ENCODE measurements at regions not wholly inside any gene's neighbourhood (a gene's known extent, or its start where the extent isn't known, plus 50 kb on each side); places are given as distances from the start of the nearest gene placed in this dataset.

DNA sequence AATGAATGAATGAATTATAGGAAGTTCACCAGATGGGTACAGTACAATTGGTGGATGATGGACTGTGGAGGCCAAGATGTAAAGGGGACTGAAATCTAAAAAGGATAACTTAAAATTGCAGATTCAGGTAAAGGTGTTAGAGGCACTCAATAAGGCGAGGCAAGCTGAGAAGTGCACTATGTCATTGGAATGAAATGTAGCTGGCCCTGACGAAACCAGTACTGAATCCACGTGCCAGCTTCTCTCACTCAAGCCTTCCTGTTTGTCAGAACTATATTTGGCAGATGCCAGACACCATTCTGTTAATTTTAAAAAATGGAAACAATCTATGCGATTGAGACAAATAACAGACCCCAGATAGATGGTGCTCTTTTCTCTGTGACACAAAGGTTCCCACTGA is 1039.1 kb upstream of the TENM3 start:
- DNase-seq = no peak

DNA sequence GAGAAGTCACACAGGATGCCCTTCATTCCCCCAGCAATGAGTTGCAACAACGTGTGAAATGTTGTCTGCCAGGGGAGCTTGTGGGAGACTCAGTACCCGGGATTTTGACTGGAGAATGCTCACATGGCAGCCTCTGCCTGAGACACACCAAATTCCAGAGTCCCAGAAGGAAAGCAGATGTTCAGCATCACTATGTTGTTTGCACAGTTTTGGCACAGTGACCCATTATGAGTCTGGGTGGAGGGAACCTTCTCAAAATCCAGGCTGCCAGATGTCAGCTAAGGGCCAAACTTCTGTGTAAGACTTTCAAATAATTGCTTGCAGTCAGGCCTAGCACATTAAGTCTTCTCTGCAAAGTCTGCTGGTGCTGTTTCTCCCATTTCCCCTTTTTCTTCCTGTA is 1029.7 kb upstream of the TENM3 start:
- DNase-seq = peak; percentile 66

DNA sequence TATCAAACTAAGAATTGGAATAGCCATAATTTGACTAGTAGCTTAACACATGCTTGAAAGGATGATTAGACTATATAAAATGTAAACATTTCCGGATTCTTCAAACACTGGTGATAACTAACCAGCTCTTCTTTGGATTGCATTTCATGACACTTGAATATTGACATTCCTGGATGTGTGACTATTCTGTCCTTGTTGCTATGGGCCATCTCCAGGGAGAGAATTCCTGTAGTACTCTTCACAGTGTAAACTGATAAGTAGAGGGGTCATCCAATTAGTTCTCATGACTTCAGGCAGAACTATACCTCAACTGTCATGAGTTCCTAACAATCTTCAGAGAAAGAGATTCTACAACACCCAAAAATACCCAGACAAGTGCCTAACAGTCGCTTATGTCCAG is 1026.7 kb upstream of the TENM3 start:
- no peak for DNase-seq

DNA sequence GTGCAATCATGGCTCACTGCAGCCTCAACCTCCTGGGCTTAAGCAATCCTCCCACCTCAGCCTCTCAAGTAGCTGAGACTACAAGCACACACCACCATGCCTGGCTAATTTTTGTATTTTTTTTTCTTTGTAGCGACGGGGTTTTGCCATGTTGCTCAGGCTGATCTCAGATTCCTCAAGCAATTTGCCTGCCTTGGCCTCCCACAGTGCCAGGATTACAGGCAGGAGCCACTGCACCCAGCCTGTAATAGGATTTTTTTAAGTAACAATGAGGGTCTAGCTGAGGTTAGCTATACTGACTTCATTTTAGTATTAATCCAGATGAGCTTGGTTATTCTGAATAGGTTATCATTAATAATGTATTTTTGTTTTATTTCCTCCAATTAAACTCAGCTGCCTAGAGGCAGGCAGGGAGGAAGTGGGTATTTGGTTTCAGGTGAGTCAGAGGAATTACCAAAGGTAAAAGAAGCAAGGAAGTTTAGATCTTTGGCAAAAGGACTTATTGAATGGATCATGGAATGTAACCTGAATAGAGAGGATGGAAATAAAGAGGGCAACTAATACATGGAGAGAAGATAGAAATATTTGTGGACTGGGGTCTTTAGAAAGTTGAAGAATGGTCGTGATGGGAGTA is 1023.3 kb upstream of the TENM3 start:
- no peak for DNase-seq

DNA sequence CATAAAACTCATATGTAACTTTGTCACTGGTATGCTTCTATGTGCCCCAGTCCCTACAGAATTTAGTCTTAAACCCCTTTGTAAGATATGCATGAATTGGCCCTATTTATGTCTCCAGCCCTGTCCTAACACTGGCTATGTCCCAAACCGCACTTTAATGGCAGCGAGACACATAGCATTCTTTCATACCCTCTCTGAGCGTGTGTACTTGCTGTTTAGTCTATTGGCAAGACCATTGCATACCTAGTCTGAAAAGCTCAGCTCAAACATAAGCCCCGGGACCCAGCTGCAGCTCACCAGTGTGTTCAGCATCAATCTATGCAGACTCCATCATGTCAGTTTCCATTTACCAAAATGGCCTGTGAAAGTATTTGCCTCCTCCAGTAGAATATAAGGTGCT is 1018.4 kb upstream of the TENM3 start:
- peak; percentile 44 for DNase-seq

DNA sequence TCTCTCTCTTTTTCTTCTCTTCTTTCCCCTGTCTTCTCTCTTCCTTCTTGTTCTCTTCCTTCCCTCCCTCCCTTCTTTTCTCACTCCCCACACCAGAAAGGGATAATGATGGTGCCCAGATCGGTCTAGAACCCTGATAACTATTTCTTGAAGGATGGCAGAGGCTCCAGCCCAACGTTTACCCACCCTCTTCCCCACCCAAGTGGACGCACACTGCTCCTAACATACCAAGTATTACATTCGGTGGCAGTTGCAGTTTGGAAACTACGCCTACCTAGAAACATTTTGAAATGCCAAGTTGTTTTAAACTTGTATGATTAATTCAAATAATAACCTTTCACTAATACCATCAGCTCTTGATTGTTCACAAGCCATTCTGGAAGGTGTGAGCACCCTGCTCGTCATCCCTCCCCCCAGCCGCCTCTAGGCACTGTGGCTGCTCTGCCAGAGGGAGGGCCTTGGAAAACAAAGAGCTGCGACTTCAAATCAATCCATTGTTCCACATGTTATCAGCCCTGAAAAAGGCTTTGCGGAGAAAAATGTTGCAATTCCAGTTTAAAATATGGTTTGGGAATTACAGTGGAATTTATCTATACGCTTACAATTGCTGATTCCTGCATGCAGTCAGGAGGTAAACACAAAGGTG is 1017.5 kb upstream of the TENM3 start:
- DNase-seq = no peak

DNA sequence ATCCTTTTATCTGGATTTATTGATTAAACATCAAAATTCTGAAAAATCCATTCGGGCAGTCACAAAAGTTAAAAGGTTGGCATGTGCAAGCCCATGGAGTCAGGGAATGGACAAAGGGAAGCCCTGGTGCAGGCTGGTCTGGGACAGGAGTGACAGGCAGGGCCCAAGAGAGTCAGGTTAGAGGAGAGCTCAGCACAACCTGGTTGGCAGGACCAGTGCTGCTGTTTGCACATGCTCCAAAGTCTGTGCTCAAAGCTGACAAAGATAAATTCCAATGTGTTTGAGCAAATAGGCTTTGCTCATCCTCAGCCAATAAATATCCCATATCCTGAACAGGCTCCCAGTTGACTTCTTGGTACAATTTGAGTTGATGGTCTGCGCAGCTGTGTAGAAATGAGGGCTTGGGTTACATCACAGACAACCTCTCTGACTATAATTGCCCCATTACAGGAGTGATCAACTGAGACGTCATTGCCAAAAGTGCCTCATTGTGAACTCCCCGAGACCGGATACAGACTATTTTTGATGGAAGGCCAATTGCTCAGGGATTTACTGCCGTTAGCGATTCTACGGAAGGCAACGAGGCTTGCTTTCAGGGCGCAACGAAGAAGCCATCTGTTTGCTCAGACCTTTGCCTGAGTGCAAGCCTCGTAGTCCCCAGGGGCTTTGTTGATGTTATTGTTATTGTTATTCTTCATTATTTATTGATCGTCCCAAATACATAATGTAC is 1008.1 kb upstream of the TENM3 start:
- no peak for DNase-seq

DNA sequence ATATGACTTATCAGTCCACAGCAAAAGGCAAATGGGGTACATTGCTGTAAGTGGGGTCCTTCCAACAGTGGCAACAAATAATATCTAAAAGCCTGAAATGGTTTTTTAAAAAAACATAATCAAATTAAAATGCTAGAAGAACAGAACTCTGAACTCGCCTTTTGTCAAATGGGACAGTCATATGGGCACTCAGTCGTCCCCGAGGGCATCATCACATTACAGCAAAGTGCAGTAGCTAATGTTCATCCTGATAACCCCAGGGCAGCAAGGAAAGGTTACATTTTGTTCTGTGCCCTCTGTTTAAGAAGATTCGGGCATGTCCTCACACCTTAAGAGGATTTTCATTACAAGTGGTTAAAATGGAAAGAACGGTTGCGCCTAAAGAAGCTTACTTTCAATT is 997.9 kb upstream of the TENM3 start:
- no peak for DNase-seq

DNA sequence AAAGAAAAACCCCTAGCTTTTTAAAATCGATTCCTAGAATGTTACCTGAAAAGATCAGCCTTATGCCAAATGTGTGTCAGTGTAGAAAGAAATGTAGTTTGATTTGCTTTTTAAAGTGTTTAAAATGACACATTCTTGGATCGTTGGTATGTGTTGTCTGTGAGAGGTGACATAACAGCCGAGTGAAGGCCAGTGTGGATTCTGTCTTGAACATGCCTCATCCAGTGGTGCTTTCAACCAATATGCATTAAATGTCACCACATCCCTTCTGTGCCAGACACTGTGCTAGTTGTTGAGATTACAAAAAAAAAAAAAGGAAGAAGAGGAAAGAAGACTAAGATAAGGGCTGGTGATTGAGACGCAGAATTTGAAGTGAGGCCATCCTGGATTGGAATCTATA is 994.2 kb upstream of the TENM3 start:
- no peak for DNase-seq

DNA sequence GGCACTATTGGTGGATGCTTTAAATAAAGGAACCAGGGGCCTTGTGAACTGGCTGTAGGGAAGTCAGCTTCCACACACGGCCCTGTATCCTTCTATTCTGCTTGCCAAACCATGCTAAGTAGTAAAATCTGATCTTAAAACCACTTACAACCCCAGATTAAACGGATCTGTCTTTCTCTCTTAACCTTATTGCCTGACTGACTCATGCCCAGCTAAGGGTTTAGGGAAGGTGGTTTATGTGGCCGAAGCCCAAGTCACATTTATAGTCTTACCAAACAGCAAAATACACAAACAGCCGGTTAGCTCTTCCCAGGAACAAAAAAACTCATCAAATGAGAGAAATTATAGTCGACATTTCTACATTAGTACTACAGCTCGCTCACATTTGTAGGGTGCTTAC is 988.4 kb upstream of the TENM3 start:
- no peak for DNase-seq

DNA sequence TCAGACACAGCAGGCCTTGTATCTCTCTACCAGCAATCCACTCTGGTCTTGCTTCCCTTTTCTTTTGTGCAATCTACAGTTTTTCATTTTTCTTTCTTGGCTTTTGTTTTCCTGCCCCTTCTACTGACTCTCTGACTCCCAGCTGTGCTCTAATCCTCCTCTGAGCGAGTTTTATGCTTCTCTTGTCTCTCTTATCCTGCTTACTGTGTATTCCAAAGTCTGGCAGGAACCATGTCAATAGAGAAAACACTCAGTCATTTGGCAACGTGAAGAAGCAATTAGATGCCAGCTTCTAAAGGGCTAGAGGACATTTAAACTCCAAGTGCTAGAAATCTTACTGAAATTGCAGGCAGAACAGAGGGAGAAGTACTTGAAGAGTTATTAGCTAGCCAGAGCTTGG is 984.6 kb upstream of the TENM3 start:
- DNase-seq = no peak

DNA sequence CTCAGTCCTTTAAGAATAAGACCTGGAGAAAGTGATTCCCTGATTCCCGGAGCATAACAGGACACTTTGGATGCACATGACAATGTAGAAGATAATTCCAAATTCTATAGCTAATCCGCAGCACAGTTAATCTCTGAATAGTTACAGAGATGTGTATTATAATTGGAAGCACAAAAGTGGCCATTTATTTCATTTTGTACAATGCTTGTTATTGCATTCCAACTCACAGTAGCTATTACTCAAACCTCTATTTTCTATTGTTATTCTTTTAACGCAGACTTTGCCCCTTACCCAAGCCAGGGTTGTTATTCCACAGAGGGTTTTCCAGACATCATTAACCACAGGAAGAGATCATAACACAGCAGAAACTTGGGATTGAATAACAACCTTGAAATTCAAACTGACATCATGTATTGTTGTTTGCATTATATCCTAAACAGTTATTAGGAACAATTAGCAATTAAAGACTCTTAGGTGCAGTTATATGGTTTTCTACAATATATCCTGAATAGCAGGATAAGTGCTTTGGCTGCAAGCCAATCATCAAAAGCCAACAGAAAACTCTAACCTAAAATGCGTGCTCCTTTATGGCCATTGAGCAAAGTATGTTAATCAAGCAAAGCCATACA is 984.0 kb upstream of the TENM3 start:
- DNase-seq = no peak

DNA sequence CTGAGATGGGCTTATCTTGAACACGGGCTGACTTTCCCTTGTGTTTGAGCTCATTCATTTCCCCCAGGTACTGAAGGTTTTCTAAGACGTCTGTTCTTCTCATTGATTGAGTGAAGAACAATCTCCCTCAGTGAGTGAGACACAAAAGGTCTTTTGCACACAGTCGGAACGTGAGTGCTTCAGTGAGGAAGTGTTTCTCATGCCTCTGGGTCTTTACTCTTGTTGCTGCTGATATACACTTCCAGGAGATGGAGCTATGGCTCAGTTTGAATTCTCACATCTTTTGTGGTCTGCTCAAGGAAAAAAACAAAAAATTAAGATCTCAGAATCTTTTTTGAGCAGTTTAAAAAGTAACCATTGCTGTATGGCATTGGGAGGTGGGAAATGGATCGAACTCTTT is 981.9 kb upstream of the TENM3 start:
- peak; percentile 39 for DNase-seq

DNA sequence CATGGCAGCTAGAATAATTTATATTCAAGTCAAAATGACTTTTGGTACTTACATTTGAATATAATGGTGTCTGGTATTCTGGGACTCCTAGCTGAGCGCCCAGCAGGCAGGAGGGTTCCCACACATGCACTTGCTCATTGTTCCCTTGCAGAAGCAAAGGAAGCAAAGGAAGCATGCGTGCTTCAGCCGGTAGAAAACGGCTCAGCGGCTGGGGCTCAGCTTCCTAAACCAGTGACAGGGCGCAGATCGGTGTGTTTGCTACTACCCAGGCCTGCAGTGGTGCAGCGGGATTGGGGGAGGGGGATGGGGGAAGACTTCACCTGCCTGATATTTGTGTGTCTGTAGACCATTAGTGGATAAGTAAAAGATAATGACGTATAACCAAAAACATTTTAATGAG is 978.3 kb upstream of the TENM3 start:
- DNase-seq = no peak

DNA sequence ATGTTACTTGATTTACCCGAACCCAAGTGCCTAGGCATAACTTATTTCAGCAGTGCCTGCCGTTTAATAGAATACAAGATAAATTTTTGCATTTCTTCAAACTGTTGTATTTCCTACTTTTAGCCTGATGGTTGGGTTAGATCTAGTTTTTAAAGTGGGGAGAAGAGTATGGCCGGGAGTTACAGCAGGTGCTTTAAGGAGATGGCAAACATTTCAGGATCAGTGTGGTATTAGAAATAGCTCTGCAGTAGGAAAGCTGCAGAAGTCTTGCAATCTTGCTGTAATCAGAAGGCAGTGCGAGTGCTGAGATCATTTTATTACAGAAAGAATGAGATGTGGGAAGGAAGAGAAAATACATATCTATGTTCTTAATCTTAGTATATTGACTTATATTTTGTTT is 977.8 kb upstream of the TENM3 start:
- DNase-seq = no peak

DNA sequence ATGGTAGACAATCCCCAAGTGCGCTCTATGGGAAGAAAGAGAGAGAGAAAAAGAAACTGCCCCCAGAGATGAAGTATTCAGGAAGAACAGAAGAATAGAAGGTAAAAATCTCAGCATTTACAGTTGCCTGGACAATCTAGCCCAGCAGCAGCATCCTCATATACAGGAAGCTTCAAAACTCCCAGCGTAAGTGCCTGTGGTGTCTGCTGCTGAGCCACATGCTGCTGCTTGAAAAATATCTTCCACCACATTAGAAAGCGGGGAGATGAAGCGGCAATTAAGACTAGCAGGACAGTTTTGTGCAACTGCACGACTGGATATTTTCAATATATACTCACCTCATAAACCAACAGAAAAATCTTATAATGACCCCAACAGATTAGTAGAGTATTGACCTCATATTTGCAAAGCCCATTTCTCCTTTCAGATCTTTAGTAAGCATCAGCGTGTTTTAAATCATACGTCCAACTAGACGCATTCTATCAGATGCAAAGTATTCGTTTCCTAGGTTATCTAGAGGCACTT is 972.0 kb upstream of the TENM3 start:
- DNase-seq = no peak

DNA sequence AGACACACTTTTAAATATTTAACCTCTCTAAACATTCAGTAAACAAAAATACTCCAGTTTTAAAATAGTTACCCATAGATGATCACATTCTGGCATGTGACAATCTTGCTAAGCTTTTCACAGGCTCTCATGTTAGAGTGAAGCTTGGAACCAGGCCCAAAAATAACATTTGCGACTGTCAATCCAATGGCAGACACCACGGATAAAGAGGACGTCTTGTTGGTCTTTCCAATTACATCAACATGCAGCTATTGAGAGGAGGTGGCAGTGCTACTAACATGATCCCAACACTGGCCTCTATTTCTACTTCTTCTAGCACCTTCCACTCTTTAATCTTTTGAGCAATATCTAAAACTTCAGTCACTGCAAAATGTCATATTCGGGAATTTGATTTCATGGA is 970.8 kb upstream of the TENM3 start:
- peak; percentile 73 for DNase-seq

DNA sequence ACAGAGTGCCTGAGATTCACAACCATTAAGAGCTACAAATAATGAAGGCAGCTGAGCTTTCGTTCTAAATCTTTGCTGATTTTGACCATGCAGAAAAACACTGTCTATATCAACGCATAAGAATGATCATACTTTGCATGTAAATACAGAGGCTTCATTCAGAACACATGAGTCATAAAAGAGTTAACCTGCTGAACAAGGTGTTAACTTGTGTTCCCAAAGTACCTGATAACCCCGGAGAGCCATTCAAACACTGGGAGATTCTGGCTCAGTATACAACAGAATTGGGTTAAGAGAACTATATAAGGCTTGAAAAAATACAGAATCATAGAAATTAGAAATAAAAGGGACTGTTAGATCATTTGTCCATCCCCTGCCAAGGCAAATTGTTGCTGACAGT is 964.3 kb upstream of the TENM3 start:
- DNase-seq = no peak

DNA sequence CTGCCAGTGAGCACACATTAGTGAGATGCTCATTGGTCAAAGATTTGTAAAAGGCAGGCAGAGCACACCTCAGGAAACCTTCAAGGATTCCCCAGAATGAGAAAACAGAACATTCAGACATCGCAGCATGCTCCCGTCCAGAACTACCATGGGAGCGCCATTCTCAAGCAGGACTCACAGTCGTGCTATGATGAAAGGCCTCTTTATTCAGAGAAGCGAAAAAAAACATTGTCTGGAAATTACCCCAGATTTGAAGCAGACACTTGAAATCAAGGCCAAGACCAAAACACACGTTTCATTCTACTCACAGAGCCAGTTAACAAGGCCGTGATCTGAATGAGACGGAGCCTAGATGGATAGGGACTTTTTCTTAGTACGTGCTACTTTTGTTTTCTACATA is 961.8 kb upstream of the TENM3 start:
- DNase-seq = peak; percentile 40

DNA sequence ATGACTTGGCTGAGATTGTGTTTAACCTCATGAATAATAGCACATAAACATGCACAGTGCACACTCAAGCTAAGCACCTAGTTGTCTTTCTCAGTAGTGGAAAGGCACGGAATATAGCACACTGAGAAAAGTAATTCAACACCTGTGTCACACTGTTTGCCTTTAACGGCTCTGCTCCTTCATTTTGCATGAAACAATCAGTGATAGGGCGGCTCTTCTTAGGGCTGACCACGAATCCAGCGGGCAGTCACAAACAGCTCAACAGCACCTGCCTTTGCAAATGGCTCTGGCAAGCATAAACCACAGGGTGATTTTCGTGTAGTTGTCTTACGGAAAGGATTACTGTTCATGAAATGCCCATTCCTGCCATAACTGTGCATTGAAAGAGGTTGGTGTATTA is 954.0 kb upstream of the TENM3 start:
- DNase-seq = no peak

DNA sequence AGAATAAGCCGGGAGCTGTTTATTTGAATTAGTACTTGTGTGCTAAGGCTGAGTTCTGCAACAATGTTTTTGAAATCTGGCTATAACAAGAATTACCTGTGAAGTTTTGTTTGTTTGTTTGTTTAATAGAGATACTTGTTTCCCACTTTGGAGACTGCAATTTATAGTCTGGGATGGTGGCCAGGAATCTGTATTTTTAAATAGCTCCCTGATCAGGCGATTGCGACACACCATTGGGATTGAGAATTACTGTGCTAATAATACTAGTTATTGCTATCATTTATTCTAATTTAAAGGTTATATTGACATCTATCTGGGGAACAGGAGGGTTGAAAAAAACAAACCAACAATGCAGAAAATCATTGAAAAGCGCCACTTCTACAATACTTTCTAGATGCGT is 951.6 kb upstream of the TENM3 start:
- DNase-seq = no peak

DNA sequence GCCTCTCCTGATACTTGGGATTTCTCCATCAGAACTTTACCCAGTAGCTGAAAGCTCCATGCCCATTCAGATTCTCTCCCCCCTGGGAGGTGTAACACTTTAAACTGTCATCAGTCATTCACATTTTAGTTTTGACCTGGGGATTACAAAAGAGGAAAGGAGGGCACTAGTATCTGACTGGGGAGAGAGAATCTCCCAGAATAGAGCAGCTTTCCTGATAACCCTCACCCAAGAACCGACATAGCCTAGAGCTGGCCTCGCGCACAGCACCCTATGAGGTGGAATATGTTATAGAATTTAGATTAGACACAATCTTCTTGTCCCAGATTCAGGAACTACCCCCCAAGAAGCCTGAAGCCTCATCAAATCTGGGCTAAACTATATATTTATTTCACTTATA is 950.2 kb upstream of the TENM3 start:
- DNase-seq = no peak

DNA sequence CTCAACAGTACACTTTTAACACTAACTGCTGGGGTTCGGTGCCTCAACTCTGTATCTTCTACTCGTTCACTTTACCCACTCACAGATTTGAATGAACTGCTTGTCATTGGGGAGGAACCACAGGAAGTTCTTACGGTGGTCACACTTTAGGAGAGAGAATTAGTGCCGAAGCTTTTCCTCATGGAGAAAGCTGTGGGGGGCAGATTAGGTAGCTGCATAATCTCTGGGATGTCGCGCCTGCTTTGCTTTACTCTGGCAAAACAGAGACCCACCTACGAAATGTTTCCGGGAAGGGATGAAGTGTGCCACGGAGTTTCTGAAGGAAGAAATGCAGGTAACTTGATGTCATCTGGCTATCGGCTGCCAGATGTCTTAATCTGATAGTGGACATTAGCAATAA is 949.7 kb upstream of the TENM3 start:
- DNase-seq = no peak
